Femur (tissue), 1 donor: ENCODE measurements at regions not wholly inside any gene's neighbourhood (a gene's known extent, or its start where the extent isn't known, plus 50 kb on each side); places are given as distances from the start of the nearest gene placed in this dataset.
"Not testable (repeated sequence)": the region's sequence is repeated elsewhere in the genome, so short reads cannot be mapped to it uniquely, and the experiment has no call there.

Source experiments
- DNase-seq: peaks from one replicate; pipeline ENCODE4 v3.0.0-alpha.2; 2017

- DNase-seq: not testable (repeated sequence)
These were observed 386.1 kb upstream of the PROX1 start for GRCh38 chr1:213601705-213602104.

DNA sequence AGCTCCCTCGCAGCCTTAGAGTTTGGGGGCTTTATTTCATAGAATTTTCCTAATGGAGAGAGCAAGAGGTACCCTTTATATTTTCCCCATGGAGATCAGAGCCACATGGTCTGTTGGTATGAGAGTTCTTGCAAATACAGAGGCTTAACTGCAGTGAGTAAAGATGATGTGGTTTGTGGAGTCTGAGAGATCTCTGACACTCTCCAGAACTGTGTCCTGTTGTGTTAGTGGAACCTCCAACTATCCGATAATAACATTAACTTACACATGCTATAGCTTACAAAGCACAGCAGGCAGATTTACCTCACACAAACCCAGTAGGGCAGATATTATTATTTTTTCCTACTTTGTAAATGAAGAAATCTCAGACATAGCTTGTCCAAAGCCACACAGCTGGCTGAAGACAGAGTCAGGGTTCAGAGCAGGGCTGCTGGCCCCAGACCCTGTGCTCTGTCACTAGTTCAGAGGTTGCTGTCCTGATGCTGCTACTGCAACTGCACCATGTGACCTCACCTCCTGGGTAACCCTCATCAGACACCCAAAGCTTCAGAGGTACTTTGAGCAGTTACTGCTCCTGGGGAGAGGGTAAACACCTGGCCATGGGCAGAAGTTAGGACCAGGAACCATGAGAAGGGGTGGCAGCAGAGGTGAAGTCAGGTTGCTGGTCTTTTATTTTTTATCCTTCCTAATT, 384.8 kb upstream of the PROX1 start:
- no peak for DNase-seq

DNA sequence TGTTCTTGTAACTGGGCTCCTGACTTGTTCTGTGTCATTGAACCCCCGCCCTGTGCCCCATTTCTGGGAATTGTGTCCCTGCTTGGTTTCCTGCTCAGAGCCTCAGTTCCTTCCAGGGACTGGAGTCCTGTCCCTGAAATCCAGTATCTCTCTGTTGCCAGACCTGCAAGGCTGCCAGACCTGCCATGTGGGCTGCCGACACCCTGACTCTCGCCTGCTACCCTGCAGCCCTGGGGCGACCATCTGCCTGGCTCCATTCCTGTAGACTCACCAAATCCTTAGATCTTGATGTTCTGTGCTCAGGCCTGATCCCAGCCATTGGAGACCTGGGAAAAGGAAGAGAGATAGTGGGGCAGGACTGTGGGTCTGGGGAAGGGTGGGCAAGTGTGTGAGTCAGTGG, 383.3 kb upstream of the PROX1 start:
- DNase-seq: no peak

DNA sequence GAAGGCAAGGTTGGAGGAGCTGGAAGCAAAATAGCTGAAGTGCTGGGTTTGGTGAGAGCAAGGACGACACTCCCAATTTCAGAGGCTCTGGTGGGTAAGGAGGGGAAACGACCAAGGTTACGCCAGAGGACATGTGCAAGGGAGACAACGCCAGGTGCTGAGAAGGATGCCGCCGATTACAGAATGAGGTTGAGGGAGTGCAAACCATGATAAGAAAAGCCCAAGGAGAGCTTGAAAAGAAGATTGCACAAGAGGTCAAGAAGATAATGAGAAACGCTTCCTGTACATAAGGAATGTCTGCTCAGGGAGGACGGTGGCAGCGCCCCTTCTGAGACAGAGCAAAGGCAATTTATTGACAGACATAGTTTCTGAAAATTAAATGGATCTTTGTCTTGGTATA, 382.0 kb upstream of the PROX1 start:
- DNase-seq: no peak

DNA sequence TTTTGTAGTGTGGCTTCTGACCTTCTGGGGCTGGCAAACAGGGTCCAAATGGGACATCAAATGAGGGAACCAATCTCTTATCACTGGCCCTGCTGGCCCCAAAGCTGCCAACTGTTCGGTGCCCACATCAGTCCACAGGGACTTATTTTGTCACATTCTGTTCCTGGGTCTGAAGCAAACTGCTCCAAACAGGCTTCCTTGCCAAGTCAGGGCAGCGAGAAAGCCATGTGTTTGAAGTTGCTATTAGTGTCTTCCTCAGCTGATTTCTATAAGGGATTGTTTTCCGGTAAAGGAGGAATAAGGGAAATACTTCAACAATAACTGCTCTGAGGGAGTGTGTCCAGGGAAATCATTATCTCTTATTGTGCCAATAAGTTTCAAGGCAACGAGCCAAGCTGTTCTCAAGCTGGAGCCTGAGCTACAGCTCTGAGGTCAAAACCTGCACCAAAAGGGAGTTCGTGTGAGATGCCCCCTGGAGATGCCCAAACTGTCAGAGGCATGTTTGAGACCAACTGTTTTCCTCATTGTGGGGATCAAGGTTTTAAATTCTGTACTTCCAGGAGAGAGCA, 381.4 kb upstream of the PROX1 start:
- DNase-seq: no peak

- DNase-seq: no peak
These were observed 374.2 kb upstream of the PROX1 start for GRCh38 chr1:213613549-213613948.

DNA sequence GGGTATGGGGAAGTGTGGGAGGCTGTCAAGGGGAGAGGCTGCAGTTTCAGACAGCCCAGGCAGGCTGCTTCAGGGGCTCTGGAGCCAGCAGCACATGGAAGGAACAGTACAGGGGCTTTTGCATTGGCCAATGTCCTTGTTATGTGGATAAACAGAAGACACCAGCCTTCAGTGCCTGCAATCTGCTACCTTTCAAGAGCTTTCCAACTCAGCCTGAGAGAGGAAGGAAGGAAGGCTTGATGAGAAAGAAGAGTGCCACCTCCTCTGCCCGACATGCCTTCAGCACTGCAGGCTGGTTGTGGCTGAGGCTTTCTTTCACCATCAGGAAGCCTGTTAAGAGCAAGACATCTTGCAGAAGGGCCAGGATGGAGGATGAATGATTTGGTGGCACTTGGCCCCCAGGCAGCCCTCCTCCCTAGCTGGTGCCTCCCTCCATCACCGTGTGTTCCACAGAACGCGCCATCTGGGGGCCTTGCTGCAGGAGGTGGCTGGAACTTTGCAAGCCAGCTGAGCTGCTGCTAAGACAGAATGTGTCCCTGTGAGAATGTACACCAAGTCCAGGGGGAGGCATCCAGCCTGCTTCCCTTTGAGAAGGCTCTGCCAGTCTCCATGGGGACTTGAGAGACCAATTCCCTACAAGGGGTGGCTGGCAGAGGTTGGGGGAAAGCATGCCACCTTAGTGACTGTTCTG, 372.4 kb upstream of the PROX1 start:
- DNase-seq: no peak

DNA sequence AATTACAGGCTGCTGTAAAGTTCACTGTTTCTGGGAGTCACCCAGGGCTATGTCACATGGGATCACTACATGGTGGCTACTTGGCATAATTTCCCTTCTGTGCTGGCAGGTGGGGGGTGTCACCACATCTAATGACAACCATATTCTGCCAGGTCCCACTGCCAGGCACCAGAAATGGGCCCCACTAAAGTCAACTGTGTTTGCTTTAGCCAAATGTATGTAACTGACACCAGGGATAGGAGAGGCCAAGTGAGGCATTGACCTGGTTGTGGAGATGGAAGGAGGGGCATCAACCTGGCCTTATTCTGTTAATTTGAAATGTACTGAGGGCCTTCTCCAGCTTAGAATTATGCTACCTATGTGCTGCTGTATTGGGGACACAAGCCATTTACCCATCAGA, 370.6 kb upstream of the PROX1 start:
- DNase-seq: no peak

DNA sequence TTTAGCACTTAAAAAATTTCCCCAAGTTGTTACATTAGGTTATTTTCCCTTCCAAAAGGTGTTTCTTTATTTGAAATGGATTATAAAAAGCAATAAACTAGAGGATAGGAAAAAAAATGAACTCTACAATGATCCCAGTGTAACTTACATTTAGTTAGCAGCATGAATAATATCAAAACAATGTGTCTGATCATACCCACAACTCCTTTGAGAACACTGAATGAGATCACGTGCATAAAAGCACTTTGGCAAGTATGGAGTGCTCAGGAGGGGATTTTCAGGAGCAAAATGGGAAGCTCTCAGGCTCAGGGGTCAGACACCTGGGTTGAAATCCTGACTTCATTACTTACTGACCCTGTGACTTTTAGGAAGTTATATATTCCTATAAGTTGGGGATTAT, 369.7 kb upstream of the PROX1 start:
- DNase-seq: no peak

DNA sequence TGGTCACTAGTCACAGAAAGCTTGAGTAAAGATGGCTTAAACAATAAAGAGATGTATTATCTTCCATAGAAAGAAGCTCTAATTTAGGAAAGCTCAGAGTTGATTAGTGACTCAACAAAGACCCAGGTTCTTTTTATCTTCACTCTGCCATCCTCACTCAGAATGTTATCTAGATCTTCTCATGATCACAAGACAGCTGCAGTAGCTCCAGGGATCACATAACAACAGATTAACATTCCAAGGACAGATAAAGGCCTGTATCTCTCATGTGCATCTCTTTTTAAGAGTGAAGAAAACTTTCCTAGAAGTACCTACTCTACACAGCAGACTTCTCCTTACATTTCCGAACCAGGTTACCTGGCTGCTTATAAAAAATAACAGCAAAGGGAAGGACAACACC, 368.7 kb upstream of the PROX1 start:
- DNase-seq: no peak

DNA sequence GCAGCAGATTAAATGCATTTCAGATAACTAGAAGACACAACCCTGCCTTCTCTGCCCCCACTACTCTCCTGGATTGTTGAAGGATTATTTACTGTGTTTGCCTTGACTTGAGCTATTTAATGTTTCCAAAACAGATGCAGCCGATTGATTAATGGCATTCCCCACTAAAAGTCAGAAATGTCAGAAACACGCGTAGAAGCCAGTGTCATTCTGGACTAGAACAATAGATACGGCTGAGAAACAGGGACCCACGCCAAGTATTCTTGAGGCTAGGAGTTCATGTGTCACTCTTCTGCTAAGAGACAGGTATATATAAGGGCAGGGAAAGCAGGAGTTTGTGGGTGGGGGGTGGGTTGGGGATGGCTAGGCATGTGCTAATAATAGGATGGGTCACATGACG, 366.7 kb upstream of the PROX1 start:
- DNase-seq: no peak

- peak; percentile 58 for DNase-seq
These were observed 365.3 kb upstream of the PROX1 start for GRCh38 chr1:213622365-213623063.

DNA sequence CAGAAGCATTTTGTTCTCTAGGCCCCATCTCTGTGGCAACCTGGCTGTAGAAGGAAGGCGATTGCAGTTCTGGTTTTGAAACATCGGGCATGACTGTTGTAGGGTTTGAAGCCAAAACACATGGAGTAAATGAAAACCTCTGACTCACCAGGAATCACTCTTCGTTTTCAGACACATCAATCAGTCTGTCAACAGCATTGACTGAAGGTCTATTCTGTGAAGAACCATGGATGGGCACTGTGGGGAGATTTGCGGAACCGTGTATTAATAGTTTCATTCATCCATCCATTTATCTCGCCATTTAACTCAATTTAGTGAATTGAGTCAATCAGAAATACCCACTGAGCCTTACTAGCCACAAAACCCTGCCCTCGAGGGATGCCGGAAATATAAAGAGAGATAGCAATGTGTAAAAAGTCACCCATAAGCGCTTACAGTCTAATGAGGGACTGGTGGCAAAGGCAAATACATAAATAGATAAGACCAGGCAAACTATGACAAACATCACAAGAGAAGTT, 364.6 kb upstream of the PROX1 start:
- DNase-seq: no peak

DNA sequence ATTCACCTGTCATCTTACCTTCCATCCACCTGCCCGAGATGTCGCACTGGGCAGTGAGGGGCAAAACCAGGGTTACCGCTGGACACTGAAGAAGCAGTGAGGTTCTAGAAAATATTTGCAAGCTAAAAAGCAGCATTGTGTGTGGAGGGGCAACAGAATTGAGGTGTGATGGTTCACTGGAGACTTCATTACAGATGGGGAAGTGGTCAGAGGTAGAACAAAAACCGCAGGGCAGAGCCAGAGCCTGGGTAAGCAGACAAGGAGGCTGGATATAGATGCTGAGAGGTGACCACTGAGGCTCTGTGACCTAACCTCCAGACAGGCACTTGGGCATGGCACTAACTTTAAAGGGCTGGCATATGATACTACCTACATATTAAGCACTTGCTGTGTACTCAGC, 363.9 kb upstream of the PROX1 start:
- no peak for DNase-seq

GRCh38 chr1:213636778-213637177, 351.0 kb upstream of the PROX1 start:
- DNase-seq: not testable (repeated sequence)

- no peak for DNase-seq
These were observed 346.5 kb upstream of the PROX1 start for GRCh38 chr1:213641312-213641711.

DNA sequence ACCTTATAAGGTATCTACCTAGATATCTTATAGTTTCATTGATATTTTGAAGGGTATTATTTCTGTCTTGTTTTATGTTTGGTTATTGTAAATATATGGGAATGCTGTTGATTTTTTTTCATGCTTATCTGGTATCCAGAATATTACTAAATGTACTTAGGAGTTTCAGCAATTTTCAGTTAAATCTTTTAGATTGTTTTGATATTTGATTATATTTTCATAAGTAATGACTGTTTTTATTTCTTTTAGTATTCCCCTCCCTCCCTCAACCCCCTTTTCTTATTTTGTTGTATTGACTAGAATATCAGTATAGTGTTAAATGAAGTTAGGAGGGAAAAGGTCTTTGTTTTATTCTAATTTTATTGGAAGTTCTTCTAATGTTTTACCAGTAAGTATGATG, 344.4 kb upstream of the PROX1 start:
- no peak for DNase-seq

DNA sequence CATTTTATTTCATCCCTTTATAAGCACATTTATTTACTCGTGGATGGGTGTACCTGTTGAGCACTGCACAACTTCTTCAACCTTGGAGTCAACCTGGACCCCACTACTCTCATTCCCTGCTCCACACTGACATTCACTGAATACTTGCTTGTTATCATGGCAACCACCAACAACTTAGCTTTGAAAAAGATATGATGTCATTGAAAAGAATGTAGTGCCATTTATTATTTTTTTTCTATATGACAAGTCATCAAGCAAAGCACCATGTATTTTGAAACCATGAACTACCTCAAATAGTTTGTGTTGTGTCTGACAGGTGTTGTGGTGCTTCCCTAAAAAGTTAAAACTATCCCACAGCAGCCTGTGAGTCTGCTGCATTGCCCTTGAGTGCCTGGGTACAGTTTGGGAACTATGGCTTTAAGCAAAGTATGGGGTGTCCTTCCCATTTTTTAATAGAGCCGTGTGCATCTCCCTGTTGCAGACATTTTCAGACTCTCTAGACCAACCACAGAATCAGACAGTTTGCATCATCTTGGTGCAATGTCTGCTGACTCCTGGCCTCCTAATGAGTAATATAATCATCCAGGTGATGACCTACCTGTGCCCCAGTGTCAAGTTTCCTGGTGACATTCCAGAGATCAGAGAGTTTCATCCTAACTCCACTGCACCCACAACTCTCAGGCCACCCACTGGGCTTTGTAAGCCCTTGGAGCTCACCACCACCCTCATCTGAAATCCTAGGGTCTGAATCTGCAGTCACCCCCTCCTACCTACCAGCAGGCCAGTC, 339.7 kb upstream of the PROX1 start:
- no peak for DNase-seq

DNA sequence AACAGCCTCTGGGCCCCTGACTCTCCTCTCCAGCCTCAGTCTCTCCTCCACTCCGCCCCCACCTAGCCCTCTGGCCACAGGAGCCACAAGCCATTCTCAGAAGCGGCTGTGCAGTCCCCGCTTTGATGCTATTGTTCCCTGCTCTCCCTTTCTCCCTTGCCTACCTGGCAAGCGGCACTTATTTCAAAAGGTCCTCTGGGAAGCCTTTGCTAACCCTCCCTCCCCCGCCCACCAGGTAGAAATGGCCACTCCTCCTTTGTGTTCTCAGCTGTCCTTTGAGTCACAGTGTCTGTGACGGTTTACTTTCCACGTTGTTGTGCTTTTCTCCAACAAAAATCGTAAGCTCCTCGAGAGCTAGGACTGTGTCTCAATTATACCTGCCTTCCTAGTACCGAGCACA, 338.4 kb upstream of the PROX1 start:
- DNase-seq: no peak

- no peak for DNase-seq
These were observed 337.2 kb upstream of the PROX1 start for GRCh38 chr1:213650603-213651002.

DNA sequence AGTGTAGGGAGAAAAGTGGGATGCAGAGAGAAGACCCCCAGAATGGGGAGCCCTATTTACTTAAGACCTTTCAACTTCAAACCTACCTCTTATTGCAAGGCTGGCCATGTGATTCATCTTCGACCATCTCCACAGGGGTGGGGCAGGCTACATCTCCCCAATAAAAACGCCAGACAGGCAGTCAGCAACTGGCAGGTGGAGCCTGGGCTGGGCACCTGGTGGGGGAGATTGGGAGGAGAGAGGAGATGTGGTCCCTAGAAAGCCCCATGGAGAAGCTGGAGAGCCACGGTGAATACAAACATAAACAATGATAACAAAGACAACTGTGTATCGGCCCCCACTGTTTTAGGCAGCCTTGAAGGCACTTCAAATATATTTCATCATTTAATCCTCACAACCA, 336.7 kb upstream of the PROX1 start:
- no peak for DNase-seq

- DNase-seq: no peak
These were observed 335.7 kb upstream of the PROX1 start for GRCh38 chr1:213652109-213652508.

GRCh38 chr1:213656039-213656438, 331.7 kb upstream of the PROX1 start:
- DNase-seq: no peak
